GM21526 (cell line): ENCODE measurements at regions not wholly inside any gene's neighbourhood (a gene's known extent, or its start where the extent isn't known, plus 50 kb on each side); places are given as distances from the start of the nearest gene placed in this dataset.

ENCODE experiments used
- ATAC-seq: cut with Tn5 transposase; IDR thresholded peaks from one replicate; pipeline ENCODE4 v1.9.1; 2021; ENCODE audit warnings: moderate library complexity; ENCODE audit not compliant: unreplicated experiment, low FRiP score

DNA sequence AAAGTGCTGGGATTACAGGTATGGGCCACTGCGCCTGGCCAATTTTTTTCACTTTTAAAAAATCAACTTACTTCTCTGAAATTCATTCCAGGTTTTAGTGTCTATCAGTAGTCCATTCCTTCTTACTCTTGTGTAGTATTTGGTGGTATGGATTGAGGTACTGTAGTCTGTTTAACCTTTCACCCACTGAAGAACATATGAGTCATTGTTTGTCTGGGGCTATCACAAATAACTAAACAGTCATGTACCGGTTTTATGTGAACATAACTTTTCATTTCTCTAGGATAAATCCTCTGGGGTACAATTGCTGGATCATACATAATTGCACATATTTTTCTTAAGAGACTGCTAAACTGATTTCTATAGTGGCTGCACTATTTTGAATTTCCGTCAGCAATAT lies 1188.0 kb upstream of the CDH9 start:
- ATAC-seq = no peak

DNA sequence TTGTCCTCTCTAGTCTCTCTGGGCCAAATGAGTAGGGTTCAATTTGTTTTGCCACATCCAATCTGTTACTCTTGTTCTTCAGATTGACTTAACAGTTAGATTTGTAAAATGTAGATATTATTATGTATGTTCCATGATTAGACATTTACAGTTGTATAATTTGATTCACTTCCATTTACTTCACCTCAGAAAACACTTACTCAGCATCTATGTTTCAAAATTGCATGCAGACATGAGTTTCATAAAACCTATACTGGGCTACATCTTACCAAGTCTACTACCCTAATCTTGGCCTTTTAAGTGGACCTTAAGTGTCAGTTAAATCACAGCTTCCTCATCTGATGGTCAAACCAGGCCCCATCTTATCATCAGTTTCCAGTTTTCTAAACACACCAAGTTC lies 1181.2 kb upstream of the CDH9 start:
- ATAC-seq = no peak

GRCh38 chr5:28217695-28218094 lies 1179.3 kb upstream of the CDH9 start:
- no peak for ATAC-seq

DNA sequence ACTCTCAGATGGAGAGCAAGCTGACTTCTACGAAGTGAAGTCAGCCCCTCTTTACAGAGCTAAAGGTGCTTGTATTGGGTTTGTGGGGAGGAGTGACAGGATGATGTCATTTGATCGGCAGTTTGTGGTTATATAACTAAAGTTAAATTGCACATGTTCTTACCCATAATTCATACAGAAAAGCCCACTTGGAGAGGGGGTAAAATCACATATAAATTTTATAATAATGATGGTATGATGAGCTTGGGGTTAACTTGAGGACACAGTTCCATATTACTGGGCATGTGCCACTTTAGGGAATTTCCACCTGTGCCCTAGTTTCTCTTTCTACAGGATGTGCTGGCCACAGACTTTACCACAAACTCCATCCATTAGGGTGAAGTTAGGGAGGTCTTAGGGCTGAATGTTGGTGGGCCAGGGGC lies 1178.6 kb upstream of the CDH9 start:
- no peak for ATAC-seq

- no peak for ATAC-seq
Measured at GRCh38 chr5:28215091-28215490, 1176.7 kb upstream of the CDH9 start.

GRCh38 chr5:28214292-28214691 lies 1175.9 kb upstream of the CDH9 start:
- ATAC-seq = no peak

DNA sequence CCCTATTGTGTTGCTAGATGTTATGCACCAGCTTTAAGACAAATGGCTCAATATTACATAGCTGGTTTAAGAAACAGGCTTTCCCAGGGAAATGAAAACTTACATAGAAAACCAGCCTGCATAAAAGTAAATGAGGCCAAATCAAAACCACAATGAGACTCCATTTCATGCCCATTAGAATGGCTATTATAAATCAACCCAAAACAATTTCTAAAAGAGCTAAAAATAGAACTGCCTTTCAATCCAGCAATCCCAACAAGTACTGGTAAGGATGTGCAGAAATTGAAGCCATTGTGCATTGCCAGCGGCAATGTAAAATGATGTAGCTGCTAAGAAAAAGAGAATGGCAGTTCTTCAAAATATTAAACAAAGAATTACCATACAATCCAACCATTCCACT lies 1170.0 kb upstream of the CDH9 start:
- no peak for ATAC-seq

- no peak for ATAC-seq
Measured at GRCh38 chr5:28190011-28190410, 1151.6 kb upstream of the CDH9 start.

DNA sequence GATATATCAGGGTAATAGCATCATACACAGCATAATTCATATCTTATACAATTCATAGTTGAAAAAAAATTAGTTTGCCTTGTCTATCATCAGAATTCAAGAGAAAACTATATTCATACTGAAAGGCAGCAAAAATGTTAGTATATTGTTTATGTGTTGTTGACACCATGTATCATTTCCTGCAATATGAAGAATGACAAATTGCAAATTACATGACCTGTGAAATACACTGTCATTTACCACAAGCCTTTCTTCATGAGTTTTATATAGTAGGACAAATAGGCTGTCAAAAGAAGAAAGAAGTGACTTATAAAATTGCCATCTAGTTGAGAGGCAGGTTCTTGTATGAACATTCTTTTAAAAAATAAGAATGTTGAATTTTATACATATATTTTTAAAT lies 1136.3 kb upstream of the CDH9 start:
- ATAC-seq = no peak

DNA sequence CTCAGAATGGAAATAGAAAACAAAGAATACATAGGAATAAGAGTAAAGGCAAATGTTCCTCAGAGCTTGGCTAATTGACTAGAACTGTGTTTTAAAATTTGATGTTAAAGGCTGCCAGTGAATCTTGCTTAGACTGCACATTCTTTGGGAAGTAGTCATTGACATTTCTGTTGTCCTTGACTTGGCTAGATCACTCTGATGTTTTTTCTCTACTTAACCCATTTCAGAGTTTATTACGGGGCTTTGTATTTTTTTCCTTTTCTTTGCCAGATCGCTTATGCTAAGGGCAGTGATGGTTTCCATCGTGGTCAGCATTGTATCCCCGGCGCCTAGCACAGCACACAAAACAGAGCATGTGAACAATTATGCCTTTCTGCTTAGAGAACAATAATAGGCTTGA lies 1126.7 kb upstream of the CDH9 start:
- ATAC-seq = no peak

GRCh38 chr5:28164568-28164967 lies 1126.2 kb upstream of the CDH9 start:
- no peak for ATAC-seq

- ATAC-seq = no peak
Measured at GRCh38 chr5:28156981-28157380, 1118.6 kb upstream of the CDH9 start.

- ATAC-seq = no peak
Measured at GRCh38 chr5:28143519-28143918, 1105.1 kb upstream of the CDH9 start.

GRCh38 chr5:28132151-28132550 lies 1093.8 kb upstream of the CDH9 start:
- ATAC-seq = no peak

GRCh38 chr5:28117691-28118090 lies 1079.3 kb upstream of the CDH9 start:
- no peak for ATAC-seq

DNA sequence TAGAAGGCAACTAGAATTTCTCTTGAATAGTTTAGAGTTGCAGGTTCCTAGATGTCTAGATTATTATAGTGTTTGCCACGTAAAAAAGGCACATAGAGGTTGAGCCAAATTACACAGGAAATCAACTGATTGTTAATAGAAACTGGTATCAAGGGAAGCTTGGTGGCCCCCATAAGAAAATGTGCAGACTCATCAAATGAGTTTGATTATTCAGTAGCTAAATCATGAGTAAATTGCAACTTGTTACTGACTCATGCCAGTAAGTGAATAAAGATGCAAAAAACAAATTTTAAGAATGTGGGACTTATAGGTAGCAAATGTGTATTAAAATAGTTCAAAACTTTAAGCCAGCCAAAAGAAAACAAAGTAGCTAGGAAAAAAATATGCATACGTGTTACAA lies 1078.9 kb upstream of the CDH9 start:
- no peak for ATAC-seq

- no peak for ATAC-seq
Measured at GRCh38 chr5:28110781-28111180, 1072.4 kb upstream of the CDH9 start.

- no peak for ATAC-seq
Measured at GRCh38 chr5:28104080-28104479, 1065.7 kb upstream of the CDH9 start.

GRCh38 chr5:28084069-28084468 lies 1045.7 kb upstream of the CDH9 start:
- ATAC-seq = no peak

DNA sequence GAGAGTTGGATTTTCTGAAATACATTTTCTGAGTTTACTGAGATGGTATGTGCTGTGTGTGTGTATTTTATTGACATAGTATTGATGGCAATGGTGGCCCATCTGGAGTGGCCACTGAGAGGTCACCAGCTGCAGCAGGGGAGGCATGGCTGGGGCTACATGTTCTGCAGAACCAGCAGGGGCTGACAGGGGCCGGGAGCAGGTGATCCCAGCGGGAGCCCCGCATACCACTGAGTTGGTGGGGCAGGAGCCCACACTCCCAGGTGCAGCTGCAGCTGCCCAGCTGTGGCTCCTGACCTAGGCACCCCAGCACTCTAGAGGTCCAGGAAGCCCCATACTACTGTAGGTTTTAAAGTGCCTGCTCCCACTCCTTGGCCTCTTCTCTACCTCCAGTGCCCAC lies 1044.2 kb upstream of the CDH9 start:
- ATAC-seq = no peak

DNA sequence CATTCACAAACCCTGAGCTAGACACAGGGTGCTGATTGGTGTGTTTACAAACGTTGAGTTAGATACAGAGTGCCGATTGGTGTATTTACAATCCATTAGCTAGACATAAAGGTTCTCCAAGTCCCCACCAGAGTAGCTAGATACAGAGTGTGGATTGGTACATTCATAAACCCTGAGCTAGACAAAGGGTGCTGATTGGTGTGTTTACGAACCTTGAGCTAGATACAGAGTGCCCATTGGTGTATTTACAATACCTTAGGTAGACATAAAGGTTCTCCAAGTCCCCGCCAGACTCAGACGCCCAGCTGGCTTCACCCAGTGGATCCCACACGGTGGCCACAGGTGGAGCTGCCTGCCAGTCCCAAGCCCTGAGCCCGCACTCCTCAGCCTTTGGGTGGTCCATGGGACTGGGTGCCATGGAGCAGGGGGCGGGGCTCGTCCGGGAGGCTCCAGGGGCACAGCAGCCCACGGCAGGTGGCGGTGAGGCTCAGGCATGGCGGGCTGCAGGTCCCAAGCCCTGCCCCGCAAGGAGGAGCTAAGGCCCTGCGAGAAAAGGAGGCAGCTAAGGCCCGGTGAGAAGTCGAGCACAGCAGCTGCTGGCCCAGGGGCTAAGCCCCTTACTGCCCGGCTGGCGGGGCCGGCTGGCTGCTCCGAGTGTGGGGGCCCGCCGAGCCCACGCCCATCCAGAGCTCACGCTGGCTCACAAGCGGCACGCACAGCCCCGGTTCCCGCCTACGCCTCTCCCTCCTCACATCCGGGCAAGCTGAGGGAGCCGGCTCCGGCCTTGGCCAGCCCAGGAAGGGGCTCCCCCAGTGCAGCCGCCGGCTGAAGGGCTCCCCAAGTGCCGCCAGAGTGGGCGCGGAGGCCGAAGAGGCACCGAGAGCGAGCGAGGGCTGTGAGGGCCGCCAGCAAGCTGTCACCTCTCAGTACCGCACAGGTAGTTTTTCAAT lies 1039.2 kb upstream of the CDH9 start:
- no peak for ATAC-seq

- no peak for ATAC-seq
Measured at GRCh38 chr5:28066856-28067255, 1028.5 kb upstream of the CDH9 start.
